ENCODE measurements at regions not wholly inside any gene's neighbourhood (a gene's known extent, or its start where the extent isn't known, plus 50 kb on each side); places are given as distances from the start of the nearest gene placed in this dataset.

GRCh38 chr11:19565639-19566038 is 147.0 kb upstream of the NAV2 start:
- Histone ChIP-seq H3K36me3 (no peaks in the 10 kb centered on the region), H3K27me3 (replicated peaks; ENCODE audit: insufficient read depth) (no peaks in the 10 kb centered on the region), H3K27ac (no peak overlapping the region), H3K4me1 (replicated peaks) (peaks cover 3% of the 10 kb centered on the region), H3K4me3 (no peak overlapping the region), H3K9me3 (no peaks in the 10 kb centered on the region)
- DNase-seq (ENCODE audit: low spot score), result no peak
- intact Hi-C loops (cut with DNase I), result loop anchor here (2.0 to 5.0 kb wide), 2 partner anchors 42 to 337 kb away; no protein-coding TSS in a partner anchor
- no peak for TF ChIP-seq POLR2AphosphoS5 (IDR thresholded peaks at IDR 0.05)
- no peak for TF ChIP-seq CTCF (IDR thresholded peaks at IDR 0.05)
- TF ChIP-seq POLR2A (IDR thresholded peaks at IDR 0.05), result no peak
- WGBS, result 91% methylated on average over 7 of the region's 7 CpGs

DNA sequence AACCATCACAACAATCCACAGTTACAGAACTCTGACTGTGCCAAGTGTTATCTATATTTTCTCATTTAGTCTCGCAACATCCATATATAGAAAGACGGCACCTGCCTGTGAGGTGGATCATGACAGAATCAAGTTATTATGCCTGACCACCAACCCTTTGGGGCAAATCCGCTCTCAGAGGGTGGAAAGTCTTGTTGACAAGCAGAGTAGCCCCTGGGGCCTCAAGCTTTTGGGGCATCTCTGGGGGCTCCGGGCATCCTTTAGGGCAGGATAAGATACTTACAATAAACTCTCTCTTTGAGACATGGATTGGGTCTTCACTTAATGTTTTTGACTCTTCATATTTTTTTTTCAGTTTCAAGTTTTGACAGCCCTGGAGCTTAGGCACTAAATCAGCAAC is 150.5 kb upstream of the NAV2 start:
- no peaks in the 10 kb centered on the region for H3K27me3 ChIP-seq (replicated peaks; ENCODE audit: insufficient read depth)
- H3K36me3 ChIP-seq, result no peaks in the 10 kb centered on the region
- no peak for DNase-seq (ENCODE audit: low spot score)
- no peak overlapping the region for H3K27ac ChIP-seq
- H3K4me1 ChIP-seq (replicated peaks), result peaks cover 3% of the 10 kb centered on the region
- TF ChIP-seq POLR2AphosphoS5 (IDR thresholded peaks at IDR 0.05), result no peak
- TF ChIP-seq POLR2A (IDR thresholded peaks at IDR 0.05), result no peak
- no peak for TF ChIP-seq CTCF (IDR thresholded peaks at IDR 0.05)
- no peaks in the 10 kb centered on the region for H3K9me3 ChIP-seq
- WGBS, result 95% methylated on average over 4 of the region's 4 CpGs
- intact Hi-C loops (cut with DNase I), result loop anchor here (5.0 kb wide), 1 partner anchor 550 kb away; no protein-coding TSS in a partner anchor
- no peak overlapping the region for H3K4me3 ChIP-seq

DNA sequence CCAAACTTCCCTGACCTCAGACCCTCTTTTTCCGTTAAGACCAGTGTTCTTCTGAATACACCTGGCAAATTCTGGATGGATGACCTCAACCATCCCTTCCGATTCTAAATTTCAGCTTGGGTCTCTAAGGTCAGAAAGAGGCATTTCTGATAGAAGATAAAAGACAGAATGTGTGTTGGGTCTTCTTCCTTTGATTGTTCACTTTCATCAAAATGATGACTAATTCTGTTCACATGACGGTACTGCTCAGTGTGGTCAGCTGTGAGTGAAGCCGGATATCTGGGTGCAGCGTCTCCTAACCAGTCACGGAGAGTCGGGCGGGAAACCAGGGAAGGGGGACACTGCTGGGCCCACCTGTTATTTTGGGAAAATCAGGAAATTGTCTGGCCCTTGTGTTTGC is 151.6 kb upstream of the NAV2 start:
- no peak overlapping the region for H3K27ac ChIP-seq
- H3K4me3 ChIP-seq, result no peak overlapping the region
- no peaks in the 10 kb centered on the region for H3K27me3 ChIP-seq (replicated peaks; ENCODE audit: insufficient read depth)
- DNase-seq (ENCODE audit: low spot score), result no peak
- no peak for TF ChIP-seq CTCF (IDR thresholded peaks at IDR 0.05)
- no peak for TF ChIP-seq POLR2A (IDR thresholded peaks at IDR 0.05)
- intact Hi-C loops (cut with DNase I), result loop anchor here (5.0 kb wide), 1 partner anchor 551 kb away; no protein-coding TSS in a partner anchor
- 92% methylated on average over 8 of the region's 8 CpGs for WGBS
- H3K36me3 ChIP-seq, result no peaks in the 10 kb centered on the region
- H3K4me1 ChIP-seq (replicated peaks), result peaks cover 3% of the 10 kb centered on the region
- no peaks in the 10 kb centered on the region for H3K9me3 ChIP-seq

DNA sequence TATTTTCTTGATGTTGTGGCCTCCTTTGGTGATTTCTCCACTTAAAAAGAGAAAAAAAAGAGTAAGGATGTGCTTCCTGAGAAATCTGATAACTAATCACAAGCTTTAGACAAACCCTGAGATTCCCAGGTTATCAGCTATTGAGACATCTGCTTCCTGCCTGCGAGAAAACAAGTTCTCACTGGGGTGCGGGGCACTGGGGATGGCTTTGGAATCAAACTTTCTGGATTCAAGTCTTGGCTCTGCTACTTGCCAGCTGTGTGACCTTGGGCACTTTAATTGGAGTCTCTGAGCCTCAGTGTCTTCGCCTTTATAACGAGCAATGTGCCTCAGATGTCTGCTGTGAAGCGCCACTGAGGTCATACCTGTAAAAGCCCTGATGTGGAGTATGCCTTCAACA is 152.5 kb upstream of the NAV2 start:
- no peak overlapping the region for H3K4me3 ChIP-seq
- no peaks in the 10 kb centered on the region for H3K36me3 ChIP-seq
- TF ChIP-seq POLR2A (IDR thresholded peaks at IDR 0.05) (no peak), POLR2AphosphoS5 (IDR thresholded peaks at IDR 0.05) (no peak), CTCF (IDR thresholded peaks at IDR 0.05) (no peak)
- 91% methylated on average over 5 of the region's 5 CpGs for WGBS
- no peaks in the 10 kb centered on the region for H3K9me3 ChIP-seq
- no peaks in the 10 kb centered on the region for H3K27me3 ChIP-seq (replicated peaks; ENCODE audit: insufficient read depth)
- intact Hi-C loops (cut with DNase I), result loop anchor here (5.0 kb wide), 1 partner anchor 552 kb away; no protein-coding TSS in a partner anchor
- no peak for DNase-seq (ENCODE audit: low spot score)
- peaks cover 3% of the 10 kb centered on the region for H3K4me1 ChIP-seq (replicated peaks)
- H3K27ac ChIP-seq, result no peak overlapping the region

DNA sequence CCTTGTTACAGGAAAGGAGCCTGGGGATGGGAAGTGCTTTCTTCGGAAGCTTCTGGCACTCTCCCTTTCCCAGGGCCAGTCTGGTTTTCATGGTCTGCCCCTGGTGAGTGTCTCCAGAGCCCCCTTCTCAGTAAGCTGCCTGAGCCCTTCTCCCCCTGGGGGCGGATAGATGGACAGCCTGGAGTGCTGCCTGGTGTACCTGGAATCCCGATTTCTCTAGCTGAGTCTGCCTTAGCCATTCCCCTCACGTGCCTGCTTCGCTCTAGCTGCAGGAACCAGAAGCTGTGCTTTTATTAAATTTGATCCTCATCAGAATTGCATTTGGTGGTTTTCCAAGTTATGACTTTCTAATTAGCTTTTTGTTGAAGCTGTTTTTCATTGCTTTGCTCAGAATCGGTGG is 152.9 kb upstream of the NAV2 start:
- 86% methylated on average over 6 of the region's 6 CpGs for WGBS
- no peaks in the 10 kb centered on the region for H3K9me3 ChIP-seq
- no peak for DNase-seq (ENCODE audit: low spot score)
- no peak overlapping the region for H3K27ac ChIP-seq
- TF ChIP-seq POLR2AphosphoS5 (IDR thresholded peaks at IDR 0.05), result no peak
- TF ChIP-seq CTCF (IDR thresholded peaks at IDR 0.05), result no peak
- no peak for TF ChIP-seq POLR2A (IDR thresholded peaks at IDR 0.05)
- H3K4me1 ChIP-seq (replicated peaks), result peaks cover 3% of the 10 kb centered on the region
- intact Hi-C loops (cut with DNase I), result loop anchor here (5.0 kb wide), 2 partner anchors 553 to 573 kb away; no protein-coding TSS in a partner anchor
- H3K27me3 ChIP-seq (replicated peaks; ENCODE audit: insufficient read depth), result no peaks in the 10 kb centered on the region
- no peak overlapping the region for H3K4me3 ChIP-seq
- no peaks in the 10 kb centered on the region for H3K36me3 ChIP-seq

Measured in prostate gland (tissue), 2 donors.